NOMO-1 (cell line): ENCODE measurements at regions not wholly inside any gene's neighbourhood (a gene's known extent, or its start where the extent isn't known, plus 50 kb on each side); places are given as distances from the start of the nearest gene placed in this dataset.

ENCODE experiments used
- DNase-seq, 2 experiments: peaks; one replicate each; lab custom pipeline; 2025; ENCODE audit not compliant: unreplicated experiment in 2 of 2; lab: John Stamatoyannopoulos, UW

GRCh38 chr20:59429396-59429795 is 129.0 kb downstream of the EDN3 start:
- DNase-seq: peak; percentile 36 to 74

- no peak for DNase-seq
Observed at GRCh38 chr20:59431014-59431413, 130.6 kb downstream of the EDN3 start.

DNA sequence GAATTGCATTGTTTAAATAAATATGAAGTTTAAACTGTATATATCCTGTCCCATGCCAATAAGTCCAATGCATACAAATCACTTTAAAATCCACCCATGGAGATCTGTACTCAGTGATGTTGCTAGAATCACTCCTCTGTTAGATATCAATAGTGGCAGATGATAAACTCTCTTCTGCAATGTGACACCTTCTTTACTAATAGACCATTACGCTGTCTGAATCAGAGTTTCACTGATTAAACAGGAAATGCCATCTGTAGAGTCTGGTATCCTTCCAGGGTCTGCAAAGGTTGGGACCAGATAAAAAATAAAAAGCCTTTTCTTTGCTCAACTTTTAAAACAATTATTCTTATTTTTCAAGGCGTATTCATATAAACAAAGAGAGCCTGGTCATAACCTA is 134.5 kb downstream of the EDN3 start:
- no peak for DNase-seq

- DNase-seq: no peak
Observed at GRCh38 chr20:59435518-59435917, 135.1 kb downstream of the EDN3 start.

DNA sequence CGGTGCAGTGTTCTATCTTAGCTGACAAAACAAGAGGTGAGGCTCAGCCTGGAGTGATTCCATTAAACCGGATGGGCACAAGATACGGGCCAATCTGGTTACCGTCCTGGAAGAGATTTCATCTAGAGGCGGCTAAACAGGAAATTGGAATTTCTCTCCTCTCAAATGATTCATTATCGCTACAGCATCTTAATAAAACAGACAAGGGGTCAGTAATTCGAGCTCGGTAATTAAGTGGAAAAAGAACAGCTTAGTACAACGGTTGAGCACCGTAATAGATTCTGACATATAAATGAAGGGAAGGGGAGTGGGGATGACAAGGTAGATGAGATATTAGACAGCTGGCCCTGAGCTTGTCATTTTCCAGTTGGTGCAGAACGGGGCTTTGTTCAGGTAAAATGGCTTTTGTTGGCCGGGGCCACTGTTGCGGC is 137.2 kb downstream of the EDN3 start:
- no peak for DNase-seq

GRCh38 chr20:59438201-59438600 is 137.8 kb downstream of the EDN3 start:
- DNase-seq: no peak

DNA sequence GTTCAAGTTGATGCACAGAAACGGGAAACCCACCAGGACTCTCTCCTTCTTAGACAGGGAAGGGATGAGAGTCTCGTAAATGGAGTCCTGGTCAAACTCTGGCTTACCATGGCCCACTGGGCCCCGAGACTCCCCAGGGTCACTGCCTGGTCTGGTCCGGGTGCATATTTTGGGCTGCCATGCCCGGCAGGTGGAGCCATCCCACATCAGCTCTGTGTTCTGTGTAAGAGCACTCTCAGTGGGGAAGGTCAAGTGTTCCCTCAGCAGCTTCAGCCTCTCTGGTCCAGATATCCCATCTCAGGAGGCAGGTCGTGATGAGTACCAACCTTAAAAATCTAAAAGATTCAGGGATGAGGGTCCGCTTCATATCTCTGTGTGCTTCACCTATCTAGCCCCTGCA is 138.8 kb downstream of the EDN3 start:
- DNase-seq: no peak

- DNase-seq: no peak
Observed at GRCh38 chr20:59441306-59441705, 140.9 kb downstream of the EDN3 start.

DNA sequence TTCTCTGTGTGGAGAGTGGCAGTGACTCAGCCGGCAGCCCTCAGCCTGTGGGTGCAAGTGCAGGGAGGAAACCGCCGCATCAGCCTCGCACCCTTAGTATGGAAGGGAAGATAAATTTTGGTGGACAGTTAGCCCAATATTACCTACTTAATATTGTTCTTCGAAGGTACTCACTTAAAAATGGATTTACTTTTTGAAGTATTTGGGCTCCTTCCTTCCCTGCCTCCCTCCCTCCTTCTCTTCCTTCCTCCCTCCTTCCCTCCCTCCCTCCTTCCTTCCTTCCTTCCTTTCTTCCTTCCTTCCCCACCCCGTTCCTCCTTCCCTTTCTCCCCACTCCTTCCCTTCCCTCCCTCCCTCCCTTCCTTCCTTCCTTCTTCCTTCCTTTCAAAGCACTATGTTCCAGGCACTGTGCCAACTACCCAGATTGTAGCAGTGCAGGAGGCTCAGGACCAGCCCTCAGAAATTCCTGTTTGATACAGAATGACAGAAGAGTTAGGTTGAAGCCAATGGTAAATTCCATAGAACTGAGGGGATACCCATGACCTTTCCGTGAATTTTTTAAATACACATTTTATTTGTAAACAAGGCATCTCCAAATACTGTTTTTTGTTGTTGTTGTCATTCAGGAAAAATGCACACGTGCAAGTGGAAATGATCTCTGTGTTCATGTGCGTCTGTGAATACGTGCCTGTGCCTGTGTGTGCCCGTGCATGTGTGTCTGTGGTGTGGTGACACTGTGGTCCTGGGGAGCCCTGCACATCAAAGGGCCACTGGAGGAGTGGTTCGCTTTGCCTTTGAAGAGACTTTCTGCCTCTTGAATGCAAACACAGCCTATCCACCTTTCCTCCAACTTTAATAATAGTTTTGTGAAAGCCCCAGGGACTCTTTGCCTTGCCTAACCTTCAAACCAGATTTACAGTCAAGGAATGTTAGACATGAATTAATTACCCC is 141.7 kb downstream of the EDN3 start:
- no peak for DNase-seq

DNA sequence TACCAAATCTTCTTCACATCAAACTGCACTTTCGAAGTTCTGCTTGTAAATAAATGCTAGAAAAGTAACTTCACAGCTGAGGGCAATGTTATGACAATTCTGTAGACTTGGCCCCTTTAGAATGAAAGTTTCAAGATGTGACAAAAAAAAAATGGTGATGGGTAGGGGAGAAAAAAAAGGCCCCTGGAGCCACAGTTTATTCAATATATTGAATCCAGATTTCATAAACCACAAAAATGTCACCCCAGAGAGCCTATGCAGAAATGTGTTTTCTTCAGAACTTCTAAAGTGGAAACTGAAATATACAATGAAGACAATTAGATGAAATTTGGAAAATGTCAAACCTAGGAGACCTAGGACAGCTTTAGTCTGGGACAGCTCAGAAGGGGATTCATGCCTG is 143.1 kb downstream of the EDN3 start:
- DNase-seq: no peak

- DNase-seq: no peak
Observed at GRCh38 chr20:59446376-59446775, 146.0 kb downstream of the EDN3 start.

- DNase-seq: no peak
Observed at GRCh38 chr20:59448196-59448595, 147.8 kb downstream of the EDN3 start.

GRCh38 chr20:59448851-59449444 is 148.5 kb downstream of the EDN3 start:
- no peak for DNase-seq

- DNase-seq: no peak
Observed at GRCh38 chr20:59451066-59451630, 150.7 kb downstream of the EDN3 start.

DNA sequence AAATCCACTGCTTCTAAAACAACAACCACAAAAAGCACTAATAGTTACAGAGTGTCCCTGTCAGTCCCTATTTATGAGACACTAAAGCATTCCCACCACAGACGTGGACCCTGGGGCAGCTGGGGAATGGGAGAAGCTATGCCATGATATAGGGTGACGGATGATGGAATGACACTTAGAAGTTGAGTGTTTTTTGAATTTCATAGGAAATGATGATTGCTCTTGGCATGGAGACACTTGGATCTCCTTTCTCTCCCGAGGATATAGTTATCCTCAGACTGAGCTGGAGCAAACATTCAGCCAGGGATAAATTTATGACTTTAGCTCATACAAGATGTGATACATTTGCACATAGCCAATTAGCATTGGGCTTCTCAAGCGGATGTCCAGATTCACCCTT is 151.2 kb downstream of the EDN3 start:
- DNase-seq: no peak

GRCh38 chr20:59452856-59453255 is 151.5 kb upstream of the PHACTR3 start:
- DNase-seq: no peak

DNA sequence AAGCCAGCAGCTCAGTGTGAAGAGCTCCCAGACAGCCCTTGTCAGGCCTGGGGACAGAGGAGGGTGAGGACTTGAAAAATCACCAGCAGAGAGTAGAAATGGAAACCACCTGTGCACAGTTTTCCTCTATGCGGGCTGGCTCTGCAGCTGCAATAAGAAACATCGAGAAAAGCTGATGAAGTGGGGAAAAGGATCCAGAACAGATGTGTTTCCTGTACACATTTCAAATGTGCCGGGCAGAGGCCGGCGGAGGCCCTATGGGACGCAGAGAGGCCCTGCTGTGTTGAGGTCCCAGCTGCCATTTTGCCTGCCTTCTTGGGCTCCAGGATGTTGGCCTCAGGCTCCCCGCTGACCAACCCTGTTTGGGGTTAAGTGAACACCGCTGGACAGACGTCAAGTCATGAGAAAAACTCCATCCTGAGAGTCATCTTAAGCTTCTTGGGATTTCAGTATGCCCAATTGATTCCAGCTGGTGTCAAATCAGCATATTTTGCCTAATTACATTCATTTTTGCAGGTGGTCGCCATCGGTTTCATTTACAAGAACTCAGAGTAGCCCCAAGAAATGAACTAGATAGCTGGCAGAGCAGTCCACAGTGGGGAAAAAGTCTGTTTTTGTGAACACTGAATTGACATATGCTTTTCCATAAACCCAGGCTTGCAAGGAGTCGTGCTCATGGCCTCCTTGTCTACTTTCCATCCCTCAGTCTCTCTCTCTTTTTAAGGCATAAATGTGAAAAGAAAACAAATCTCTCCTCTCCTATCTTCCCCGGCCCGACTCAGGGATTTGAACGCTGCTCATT is 150.4 kb upstream of the PHACTR3 start:
- DNase-seq: no peak

GRCh38 chr20:59455402-59456341 is 148.7 kb upstream of the PHACTR3 start:
- peak in 1 of 2 experiments; percentile 2 for DNase-seq

DNA sequence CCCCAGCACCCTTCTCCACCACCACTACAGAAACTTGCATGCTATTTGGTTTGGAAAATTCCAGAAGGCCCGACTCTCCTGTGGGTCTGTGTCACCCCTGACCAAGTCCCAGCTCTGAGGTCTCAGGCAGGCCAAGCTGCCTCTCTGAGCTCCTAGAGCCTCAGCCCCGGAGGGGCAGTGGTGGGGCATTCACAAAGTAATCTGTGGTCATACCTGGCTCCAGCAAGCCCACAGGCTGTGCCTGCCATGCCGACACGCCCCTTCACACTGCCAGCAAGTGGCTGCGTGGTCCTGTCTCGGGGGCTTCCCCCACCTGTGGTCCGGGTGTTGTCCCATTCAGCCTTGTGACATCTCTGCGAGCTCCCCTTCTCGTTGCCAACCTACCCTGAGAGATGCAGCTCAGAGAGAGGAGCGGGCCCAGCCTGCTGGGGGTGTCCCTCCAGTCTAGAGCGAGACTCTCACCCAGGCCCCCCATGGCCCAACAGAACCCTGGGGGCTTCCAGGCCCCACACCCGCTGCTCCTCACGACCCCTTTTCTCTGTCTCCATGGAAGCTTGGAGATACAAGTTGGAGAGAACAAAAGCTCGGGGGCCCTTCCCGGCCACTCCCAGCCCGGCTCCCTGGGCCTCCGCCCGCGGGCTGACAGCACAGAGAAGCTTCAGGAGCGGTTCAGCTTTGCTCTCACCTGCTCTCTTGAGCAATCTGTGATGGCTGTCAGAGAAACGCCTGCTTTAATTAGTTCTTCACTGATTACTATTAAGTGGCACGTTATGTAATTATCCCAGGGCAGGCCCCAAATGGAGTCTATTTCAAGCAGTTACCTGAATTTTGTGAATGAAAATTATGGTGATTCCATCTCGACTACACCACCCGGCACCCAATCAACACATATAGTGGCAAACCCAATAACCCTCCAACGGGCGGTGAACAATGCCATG is 147.7 kb upstream of the PHACTR3 start:
- DNase-seq: no peak
